AG09319 (cell line): ENCODE measurements at regions not wholly inside any gene's neighbourhood (a gene's known extent, or its start where the extent isn't known, plus 50 kb on each side); places are given as distances from the start of the nearest gene placed in this dataset.

Experiments used
- DNase-seq: peaks from one replicate; pipeline ENCODE4 v3.0.0-alpha.2; 2010; ENCODE audit warnings: low read depth; ENCODE audit errors: extremely low read depth
- CTCF ChIP-seq: IDR thresholded peaks from 2 replicates; pipeline ENCODE4 v1.5.1; 2011; ENCODE audit warnings: low read depth, mild to moderate bottlenecking, inconsistent platforms, low read length, moderate library complexity

- no peak for DNase-seq
- TF ChIP-seq CTCF = no peak
Measured at GRCh38 chr9:38294220-38294960, 98.1 kb upstream of the ALDH1B1 start.

DNA sequence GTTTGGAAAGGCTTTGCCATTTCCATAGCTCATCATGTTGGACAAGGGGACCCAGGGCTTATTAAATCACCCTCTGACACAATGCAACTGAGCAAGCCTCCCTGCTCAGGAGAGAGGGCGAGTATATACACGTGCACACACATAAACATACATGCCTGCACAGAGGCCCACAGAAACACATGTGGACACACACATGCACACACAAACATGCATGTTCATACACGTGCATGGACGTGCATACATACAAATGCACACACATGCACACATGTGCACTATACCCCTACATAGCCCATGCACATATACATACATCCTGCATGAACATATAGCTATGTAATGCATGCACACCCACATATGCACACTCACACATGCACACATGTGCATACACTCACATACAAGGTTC is 99.5 kb upstream of the ALDH1B1 start:
- TF ChIP-seq CTCF = no peak
- DNase-seq = no peak

GRCh38 chr9:38292480-38292879 is 100.0 kb upstream of the ALDH1B1 start:
- TF ChIP-seq CTCF = no peak
- no peak for DNase-seq

DNA sequence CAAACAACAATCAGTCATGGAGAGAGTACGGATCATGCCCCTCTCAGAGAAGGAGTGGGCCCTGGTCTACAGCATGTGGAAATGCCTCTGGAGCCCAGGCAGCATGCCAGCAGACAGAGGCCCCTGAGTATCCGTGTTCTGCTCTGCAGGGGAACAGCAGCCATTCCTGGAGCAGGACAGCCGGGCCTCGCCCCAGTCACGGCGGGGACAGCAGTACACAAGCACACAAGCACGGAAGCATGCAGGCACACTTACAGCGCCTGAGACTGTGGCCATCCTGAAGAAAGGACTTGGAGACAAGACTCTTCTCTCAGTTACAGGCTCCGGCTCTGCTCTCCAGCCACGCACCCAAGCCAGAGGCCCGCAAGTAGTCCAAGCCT is 102.6 kb upstream of the ALDH1B1 start:
- DNase-seq = no peak

DNA sequence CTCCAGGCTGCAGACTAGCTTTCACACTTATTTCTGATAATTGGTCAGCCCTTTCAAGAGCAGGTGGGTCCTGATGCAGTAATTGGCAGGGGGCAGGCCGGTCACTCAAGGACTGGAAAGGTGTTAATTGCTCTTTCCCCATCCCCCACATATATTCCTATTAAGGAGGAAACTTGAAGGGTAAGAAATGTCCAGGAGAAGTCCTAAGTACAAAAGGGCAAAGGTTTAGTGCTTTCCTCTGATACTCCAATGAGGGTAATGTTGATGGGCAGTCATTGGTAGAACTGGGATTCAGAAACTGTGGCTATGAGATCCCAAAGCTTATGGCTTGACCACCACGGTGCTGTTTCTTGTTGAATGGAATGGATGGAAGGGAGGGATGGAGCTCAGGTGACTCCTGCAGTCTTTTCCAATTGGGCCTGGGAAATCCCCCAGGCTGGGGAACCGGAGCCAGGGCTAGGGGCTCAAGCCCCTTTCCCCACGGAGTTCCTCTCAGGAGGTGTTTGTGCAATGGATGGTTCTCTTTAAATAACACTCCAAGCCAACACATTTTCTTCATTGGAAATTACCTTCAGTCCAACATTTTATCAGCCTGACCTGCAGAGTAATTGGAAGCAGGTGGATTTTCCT is 103.2 kb upstream of the ALDH1B1 start:
- TF ChIP-seq CTCF = no peak
- DNase-seq = no peak

More for the DNA sequence above, 102.6 kb upstream of the ALDH1B1 start:
- no peak for TF ChIP-seq CTCF

DNA sequence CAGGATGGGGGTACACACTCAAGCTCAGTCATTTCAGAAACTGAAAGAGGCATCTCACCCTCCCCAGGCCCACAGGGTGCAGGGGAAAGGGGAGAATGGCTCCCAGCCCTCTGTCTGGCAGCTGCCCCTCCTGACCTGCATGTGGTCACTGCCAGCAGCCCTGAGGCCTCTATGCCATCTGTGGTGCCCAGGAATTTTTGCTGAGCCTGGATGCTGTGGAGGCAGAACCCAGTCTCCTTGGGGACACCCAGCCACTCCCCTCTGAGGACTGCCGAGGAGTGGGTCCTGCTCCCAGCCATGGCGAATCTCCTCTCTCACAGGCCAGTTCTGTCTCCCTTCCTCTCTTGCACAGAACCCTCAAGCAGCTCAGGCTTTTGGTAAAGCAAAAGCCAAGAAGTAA is 104.0 kb upstream of the ALDH1B1 start:
- TF ChIP-seq CTCF = no peak
- DNase-seq = no peak

GRCh38 chr9:38287420-38287985 is 105.0 kb upstream of the ALDH1B1 start:
- TF ChIP-seq CTCF = no peak
- no peak for DNase-seq
